HG03439 (cell line): ENCODE measurements at regions not wholly inside any gene's neighbourhood (a gene's known extent, or its start where the extent isn't known, plus 50 kb on each side); places are given as distances from the start of the nearest gene placed in this dataset.

Source experiments
- ATAC-seq: cut with Tn5 transposase; IDR thresholded peaks from one replicate; pipeline ENCODE4 v1.9.1; 2021; ENCODE audit warnings: mild to moderate bottlenecking, moderate library complexity; ENCODE audit not compliant: unreplicated experiment

DNA sequence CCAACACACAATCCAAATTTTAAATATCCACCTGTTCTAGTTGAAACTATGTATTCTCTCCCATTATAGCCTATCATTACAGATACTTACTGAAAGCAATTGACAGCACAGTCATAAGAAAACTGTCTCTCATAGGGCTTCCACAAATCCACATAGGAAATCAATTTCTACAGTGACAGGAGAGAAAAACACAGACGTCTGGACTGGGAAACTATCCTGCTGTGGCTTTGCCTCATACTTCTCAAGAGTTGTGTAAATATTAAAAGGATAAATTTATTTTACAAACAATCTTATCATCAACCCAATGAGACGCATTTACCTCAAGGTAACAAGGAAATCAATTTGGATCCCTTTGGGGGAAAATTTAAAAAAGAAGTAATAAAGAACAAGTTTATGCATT is 517.5 kb downstream of the EFNA5 start:
- ATAC-seq: no peak

DNA sequence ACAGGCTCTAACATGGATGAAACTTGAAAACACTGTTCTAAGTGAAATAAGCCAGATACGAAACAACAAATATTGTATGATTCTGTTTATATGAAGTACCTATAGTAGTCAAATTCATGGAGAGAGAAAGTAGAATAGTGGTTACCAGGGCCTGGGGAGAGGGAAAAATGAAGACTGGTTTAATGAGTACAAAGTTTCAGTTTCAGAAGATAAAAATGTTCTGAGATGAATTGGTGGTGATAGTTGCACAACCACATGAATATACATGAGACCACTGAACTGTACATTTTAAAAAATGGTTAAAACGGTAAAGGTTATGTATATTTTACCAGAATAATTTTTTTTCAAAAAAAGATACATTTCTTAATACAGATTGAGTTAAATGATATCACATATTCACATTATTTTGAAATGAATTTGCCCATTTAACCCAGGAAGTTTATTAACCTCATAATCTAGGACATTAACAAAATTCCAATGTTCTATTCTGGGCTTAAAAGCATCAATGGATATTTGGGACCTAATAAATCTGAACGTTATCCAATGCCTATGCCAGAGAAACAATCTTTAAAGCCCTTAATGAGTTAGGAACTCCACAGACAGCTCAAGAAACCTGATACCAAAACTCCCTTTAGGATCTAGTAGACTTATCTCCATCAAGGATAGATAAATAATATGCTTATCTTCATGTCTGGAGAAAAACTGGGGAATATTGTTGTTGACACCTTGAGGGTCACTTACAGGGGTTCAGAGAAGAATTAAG is 521.3 kb downstream of the EFNA5 start:
- ATAC-seq: peak; percentile 86

DNA sequence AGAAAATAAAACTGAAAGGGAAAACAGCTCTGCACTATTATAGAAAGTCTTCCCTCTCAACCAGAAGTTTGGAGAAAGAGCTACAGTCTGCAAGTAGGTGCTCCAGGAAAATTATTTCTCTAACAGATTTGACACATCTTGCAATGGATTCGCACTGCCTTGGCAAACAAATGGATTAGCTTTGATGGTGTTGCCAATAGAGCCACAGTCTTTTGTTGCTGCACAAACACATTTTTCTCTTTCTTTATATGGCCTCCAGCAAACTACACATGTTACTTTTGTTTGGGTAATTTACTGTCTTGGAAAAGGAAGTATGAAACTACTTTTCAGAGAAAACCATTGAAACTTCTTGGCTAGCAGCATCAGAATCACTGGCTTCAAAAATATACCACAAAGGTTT is 523.1 kb downstream of the EFNA5 start:
- no peak for ATAC-seq

DNA sequence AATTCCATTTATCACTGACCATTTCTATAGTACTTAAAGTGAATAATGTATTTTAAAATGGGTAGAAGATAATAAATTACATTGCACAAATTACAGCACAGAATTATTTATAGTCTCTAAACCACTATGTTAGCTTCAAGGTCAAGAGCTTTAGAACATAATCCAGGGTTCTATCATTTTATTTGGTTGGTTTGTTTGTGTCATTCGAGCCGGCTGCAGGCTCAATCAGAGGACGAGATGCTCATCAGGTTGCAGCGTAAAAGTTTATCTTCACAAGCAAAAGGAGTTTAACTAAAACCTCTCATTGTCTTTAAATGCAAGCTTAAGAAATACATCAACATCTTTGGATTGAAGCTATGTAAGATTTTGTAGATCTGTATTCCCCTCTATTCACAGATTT is 523.8 kb downstream of the EFNA5 start:
- no peak for ATAC-seq

DNA sequence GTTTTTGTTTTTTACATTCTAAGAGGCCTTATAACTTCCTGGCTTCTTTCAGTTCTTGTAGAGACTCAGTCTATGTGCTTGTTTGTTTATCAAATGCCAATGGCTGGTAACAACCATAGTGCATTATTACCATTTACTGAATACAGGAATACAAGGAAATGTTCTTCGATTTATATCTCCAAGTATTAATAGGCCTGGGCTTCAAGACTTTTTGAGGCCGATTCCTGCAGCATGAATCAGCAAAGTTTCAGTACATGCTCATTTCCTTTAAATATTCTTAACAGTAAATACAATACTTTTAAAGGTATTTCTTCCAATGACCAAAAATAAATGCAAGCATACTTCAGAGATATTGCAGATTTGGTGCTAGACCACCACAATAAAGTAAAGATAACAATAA is 535.3 kb downstream of the EFNA5 start:
- ATAC-seq: no peak

DNA sequence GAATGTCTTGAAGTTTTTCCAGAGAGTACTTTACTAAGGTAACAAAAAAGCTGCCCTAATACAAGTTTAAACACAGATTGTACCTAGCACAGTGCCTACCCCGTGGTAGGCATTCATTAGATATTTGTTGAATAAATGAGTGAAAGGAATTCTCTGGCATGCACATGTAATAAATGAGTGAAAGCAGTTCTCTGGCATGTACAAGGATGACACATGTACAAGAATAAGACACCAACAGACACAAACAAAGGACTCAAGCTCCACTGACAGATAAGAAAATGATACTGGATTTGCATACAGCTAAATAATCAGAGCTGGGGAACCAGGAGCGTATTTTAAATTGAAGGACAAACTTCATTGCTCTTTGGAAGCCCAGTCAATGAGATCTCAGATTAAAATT is 535.8 kb downstream of the EFNA5 start:
- no peak for ATAC-seq

DNA sequence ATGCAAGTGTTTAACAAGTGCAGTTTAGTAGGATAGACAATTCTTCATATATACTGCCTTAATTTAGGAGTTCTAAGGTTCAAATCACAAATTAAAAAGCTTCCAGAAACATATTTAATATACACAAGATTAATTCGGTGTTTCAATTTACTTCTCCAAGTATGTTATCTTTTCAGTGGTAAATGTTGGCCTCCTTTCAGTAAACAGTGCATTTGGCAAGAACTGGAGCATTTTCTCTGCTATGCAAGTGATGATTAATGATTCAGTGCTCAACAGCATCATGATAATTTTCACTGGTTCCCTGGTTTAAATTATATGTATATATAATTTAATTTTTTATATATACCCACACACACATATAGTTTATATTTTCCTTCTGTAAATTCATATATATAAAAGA is 541.7 kb downstream of the EFNA5 start:
- no peak for ATAC-seq

DNA sequence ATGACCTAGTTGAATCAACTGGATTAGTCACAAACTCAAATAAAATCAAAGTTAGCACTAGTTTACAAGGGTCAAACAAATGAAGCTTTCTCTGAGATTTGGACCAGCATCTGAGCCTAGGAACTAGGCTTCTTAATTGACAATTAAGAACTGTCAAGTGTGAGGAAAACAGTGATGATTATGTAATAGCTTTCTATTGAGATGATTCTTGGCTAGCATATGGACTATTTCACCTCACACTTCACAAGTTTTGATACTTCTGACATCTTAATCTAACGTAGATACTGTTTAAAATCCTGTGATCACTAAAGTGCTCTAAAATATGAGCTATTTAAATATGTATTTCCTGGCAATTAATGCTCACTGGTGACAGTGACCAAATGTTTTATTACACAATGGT is 542.9 kb downstream of the EFNA5 start:
- no peak for ATAC-seq

DNA sequence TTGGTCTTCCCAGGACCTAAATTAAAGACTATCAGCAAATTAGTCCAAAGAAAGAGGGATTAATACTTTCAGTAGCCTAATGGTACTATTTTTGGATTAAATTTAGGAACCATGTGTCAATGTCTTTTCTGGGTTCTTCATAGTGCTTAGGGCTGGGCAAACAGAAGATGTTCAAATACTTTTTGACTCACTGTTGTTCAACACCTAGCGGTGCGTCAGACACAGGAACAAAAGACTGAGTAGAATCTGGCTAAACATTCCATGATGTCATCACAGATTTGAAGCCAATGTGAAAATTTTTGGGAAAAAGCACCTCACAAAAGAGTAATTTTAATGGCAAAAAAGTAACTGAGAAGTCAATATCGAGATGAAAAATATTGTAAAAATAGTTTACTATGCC is 544.4 kb downstream of the EFNA5 start:
- ATAC-seq: no peak

DNA sequence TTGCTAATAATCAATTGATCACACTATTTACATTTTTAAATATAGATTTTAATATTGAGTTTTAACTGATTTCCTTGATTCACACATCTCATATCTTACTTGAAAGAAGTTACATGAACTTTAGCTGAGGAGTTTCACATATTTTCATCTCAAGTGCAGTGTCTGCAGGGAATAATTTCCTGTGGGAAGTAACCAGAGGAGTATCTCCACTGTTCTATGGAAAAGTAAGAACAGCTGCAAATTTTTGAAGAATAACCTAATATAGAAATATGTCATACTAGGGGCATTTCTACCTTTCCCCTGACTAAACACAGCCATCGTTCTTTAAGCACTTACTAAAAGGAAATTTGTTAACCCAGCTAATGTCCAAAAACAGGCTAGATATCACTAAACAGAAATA is 546.4 kb downstream of the EFNA5 start:
- no peak for ATAC-seq

DNA sequence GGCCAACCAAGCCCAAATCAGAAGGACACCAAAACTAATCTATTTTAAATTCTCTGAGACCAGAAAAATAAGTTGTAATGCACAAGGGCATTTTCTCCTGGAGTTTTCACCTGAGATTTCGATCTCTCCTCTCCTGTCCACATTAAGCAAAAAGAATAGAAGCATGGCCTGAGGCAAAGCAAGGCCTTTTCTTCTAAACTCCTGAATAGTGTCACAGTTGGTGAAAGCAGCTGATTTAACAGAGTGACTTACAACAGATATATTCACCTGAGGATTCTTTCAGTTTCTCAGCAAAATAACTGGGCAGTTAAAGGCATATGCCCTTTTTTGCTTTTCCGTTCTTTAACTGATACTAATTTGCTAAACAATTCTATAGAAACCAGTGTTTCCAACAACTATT is 547.7 kb downstream of the EFNA5 start:
- no peak for ATAC-seq

DNA sequence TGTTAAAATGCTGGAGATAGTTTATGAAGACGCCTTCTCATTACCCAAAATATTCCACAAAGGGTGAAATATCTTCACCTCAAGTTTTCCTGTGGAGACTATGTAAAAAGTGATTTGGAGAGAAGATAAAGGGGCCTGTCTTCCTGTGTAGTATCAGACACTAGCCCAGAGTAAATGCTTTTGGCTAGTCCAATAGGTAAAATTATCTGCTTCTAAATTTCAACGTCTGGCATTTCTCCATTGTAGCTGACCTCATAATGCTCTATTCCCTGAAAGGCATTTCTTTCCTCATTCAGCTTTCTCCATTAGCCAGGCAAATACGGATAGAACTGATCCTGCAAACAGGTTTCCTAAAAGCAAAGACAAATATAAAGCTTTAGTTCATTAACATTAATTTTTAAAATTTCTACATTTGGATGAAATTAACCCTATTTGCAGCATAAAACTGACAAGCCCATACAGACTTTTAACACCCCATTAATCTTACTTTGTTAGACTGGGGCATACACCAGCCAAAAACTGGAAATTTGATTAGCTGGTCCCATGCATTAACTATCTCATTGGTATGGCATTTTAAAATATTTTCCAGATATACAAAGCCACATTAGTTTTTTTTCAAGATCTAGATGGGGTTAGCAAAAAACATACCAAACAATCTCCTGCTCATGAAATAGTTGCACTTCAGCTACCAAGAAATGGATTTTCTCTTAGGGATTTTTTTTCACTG is 548.8 kb downstream of the EFNA5 start:
- ATAC-seq: no peak

DNA sequence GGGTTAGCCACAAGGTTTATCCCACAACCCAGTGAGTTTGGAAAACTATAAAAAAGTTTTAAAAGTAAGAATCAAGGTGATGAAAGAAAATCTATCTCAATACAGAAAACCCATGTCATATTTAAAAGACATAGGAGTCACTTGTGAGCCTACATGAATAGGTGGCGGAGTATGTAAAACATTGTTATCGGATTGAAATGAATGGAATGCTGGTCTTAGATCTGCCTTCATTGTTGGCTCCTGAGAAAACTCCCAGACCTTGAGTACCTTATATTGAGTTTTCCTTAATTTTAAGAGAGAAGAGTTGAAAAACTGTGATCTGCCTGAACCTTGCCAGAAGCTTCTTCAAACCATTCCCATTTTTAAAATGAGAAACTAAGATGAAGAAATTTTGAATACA is 551.1 kb downstream of the EFNA5 start:
- no peak for ATAC-seq

DNA sequence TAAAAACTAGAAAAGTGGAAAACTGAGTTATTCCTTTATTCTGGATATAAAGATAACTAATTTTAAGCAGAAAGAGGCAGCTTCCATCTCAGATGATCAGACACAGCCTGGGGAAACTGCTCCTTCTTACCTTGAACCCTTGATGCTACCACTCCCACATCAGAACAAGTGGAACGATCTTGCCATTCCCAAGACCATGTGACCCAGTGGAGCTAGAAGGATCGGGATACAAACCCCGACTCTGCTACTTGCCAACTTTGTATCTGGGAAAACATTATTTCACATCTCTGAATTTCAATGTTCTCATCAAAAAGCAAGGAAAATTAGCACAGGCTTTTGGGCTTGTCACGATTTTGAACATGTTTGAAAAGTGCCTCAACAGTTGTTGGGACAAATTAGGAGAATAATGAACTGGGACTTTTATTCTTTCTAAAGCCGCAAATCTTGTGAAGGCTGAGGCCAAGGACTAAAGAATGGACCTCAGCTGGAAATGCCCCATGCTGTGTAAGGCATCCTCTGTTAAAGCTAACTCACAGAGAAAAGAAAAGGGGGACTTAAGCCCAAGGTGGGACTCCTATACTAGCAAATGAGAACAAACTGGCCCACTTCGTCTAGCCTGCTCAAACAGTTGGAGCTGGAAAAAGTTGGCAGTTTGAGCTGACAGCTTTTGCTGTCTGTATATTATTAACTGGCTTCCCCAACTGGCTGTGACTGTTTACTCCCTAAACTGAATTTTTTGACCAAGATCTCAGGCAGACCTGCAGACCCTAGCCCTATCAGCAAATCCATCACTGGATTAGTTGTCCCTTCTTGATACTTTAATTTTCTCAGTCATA is 552.3 kb downstream of the EFNA5 start:
- ATAC-seq: no peak

DNA sequence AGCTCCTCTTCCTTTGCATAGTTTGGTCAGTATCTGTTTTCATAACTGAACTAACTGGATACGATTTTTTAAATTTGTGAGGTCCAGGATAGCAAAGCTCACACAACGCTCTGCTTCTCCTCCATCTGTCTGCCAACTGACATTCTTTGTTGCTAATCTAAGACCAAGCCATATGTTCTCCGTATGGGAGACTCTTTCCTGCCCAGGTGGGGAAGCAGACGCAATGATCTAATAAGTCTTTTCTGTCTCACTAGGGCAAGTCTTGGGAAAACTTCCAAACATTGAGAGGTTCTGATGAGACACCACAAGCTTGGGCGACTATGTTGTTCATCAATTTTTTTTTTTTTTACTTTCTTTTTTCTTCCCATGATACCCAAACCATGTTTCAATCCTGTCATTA is 558.5 kb downstream of the EFNA5 start:
- ATAC-seq: no peak

DNA sequence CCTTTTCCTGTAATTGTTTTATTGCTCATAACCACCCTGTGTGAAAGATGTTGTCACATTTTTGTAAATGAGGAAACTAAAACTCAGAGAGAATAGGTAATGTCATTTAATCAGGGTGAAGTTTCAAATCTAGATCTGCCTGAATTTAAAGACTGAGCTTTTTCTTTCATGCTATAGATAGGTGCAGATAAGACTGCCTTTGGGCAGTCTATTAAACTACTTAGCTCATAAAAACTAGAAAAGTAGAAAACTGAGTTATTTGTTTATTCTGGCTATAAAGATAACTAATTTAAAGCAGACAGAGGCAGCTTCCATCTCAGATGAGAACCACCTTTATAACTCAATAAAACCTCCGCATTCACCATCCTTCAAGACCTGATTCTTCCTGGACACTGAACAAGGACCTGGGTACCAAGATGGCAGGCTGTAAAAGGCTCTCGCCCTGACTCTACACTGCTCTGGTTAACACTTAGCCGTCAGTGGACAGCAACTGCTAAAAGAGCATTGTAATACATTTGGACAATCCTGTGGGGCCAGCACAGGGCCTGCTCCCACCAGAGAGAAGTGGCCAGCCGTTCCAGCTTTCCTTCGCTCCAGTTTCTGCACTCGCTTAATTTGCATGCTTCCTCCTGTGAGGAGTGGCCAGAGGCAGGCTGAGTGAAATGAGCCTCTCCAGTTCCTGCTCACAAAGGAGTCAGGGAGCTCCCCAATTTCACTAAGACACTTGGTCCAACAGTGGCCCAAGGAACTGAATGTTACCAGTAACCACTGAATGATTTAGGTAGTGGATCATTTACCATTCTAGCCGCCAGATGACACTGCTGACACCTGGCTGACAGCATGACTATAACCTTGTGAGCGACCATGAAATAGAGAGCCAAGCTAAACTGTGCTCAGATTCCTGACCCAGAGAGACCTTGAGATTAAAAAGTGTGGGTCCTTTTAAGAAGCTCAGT is 566.4 kb downstream of the EFNA5 start:
- no peak for ATAC-seq

DNA sequence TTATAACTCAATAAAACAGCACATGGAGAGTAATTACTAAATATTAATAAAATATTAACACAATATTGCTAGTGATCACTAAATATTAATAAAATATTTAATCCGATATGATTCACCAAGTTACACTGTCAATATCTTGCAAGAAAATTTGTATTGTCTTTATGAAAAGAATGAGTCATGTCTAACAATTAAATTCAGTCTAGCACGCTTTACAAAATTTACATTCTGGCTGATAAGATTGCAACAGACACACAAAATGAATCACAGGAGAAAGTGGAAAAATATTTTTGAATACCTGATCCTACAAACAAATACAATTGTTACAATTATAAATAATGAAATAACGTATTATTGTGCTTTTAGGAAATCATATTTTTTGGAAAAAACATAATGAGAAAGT is 567.2 kb downstream of the EFNA5 start:
- no peak for ATAC-seq

DNA sequence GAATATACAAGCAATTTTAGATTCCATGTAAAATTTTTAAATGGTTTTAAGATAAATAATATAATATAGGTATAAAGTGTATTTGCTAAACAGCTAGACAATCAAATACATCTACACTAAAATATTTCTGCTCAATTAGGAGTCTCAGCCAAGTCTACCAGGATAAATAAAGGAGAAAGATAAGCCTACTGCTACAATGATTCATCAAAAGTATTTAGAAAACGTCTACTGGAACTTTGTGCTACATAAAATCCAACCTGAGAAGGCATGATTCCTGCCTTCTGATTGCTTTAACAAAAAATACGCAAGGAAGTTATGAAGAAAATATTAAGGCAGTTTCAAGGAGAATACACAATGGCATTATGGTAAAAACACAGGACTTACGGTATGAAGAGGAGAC is 570.6 kb downstream of the EFNA5 start:
- ATAC-seq: no peak

DNA sequence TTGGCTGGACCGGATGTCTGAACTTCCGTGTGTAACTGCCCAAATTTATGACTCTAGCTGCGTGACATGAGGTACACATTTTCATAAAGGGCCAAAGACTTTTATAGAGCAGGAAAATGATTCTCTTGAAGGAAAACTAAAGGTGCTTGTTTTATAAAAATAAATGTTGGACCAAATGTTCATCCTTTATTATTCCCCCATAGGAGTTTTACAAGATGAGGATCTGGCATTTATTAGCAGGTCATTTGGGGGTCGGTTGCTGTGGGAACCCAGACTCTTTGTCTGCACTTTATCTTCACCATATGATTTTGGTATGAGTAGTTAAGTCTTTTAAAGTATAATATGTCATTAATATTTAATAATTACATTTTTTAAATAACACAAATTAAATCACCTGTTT is 571.2 kb downstream of the EFNA5 start:
- ATAC-seq: no peak

DNA sequence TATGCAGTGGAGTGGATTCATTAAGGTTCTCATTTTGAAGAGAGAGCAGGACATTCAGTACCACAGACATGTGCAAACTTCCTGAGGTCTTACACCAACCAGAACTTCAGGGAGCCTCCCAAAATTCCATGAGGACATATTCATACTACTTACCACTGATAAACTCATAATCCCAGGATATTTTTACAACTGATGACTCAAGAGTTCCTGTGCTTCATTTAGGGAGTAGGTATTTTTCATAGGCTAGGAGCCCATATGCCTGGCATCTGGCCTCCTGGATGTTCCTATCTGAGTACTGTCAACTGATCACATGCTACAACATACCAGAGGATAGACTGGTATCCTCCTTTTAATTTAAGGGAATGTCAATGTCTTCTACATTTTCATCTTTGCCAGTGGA is 578.0 kb downstream of the EFNA5 start:
- no peak for ATAC-seq

DNA sequence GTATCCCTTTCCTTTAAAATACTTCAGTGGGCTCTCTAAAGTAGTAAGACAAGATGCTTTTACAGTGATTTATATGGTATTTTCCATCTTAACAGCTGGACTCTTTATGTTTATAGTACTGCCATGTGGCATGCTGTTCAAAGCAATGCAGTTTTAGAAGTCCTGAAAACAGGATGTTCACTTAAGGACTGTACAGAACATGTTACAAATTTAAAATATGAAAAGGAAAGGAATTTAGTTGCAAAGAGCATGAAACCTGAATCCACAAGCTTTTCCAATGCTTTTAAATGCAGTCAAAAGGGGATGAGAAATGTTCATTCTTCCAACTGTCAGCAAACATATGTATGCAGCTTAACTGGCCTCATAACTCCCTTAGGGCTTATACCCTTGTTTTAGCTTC is 580.2 kb downstream of the EFNA5 start:
- no peak for ATAC-seq
